Large intestine (tissue), 3 donors: ENCODE measurements at regions not wholly inside any gene's neighbourhood (a gene's known extent, or its start where the extent isn't known, plus 50 kb on each side); places are given as distances from the start of the nearest gene placed in this dataset.
A peak's percentile ranks its signal among the peaks of the same experiment; 100 is the strongest.
"Not testable (repeated sequence)": the region's sequence is repeated elsewhere in the genome, so short reads cannot be mapped to it uniquely, and the experiment has no call there.

Experiments used
- DNase-seq, 2 donors: peaks; one replicate each; pipeline versions ENCODE4 v3.0.0 to v3.0.0-alpha.2; 2013
- H3K27ac ChIP-seq: one replicate; pipeline ENCODE4 v1.5.1; 2013; ENCODE audit warnings: low read length
- H3K27me3 ChIP-seq: 2 replicates; pipeline ENCODE4 v1.6.1; 2013; ENCODE audit warnings: low read length; ENCODE audit not compliant: control insufficient read depth, insufficient read depth
- H3K36me3 ChIP-seq: 2 replicates; pipeline ENCODE4 v1.6.1; 2013; ENCODE audit warnings: low read length; ENCODE audit not compliant: control insufficient read depth, insufficient read depth
- H3K4me1 ChIP-seq: one replicate; pipeline ENCODE4 v1.6.1; 2013; ENCODE audit warnings: low read length; ENCODE audit not compliant: control insufficient read depth, insufficient read depth
- H3K4me3 ChIP-seq: one replicate; pipeline ENCODE4 v1.5.1; 2013; ENCODE audit warnings: low read length
- H3K9me3 ChIP-seq: one replicate; pipeline ENCODE4 v1.6.1; 2013; ENCODE audit warnings: mild to moderate bottlenecking, low read depth, low read length, moderate library complexity; ENCODE audit not compliant: control insufficient read depth
- WGBS: methylation state at CpG from one replicate; pipeline ENCODE4 v1.1.5; 2013; ENCODE audit warnings: low lambda C conversion rate; ENCODE audit not compliant: insufficient coverage; 5-methylcytosine and 5-hydroxymethylcytosine counted together

DNA sequence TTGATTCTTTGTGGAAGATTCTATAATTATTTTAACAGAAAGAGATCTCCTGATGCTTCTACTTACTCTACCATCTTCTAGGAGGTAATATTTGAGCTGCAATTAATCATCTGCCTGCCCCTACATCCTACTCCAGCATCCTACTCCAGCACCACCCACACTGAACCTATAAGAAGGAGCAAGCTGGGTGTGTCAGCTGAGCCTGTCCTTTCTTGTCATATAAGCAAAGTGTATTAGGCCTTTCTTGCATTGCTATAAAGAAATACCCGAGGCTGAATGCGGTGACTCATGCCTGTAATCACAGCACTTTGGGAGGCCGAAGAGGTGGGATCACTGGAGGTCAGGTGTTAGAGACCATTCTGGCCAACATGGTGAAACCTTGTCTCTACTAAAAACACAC lies 84.2 kb upstream of the ARG1 start:
- no peaks in the 10 kb centered on the region for H3K36me3 ChIP-seq
- H3K4me1 ChIP-seq: no peaks in the 10 kb centered on the region
- WGBS: no CpG with 5 or more reads among the region's 3 CpGs

DNA sequence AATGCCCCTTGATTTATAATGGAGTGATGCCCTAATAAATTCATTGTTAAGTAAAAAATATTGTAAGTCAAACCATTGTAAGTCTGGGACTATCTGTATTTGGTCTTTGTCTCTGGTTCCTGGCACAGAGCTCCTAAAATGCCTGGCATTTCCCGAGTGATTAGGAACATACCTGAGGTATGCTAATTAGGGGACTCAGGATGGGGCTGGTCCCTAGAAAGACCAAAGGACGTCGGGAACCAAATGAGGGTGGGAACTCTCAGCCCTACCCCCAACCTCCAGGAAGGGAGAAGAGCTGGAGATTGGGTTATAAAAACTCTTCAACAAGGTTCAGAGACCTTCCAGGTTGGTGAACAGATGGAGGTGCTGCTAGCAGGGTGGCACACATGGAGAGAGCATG lies 82.6 kb upstream of the ARG1 start:
- Histone ChIP-seq H3K27ac (no peak overlapping the region), H3K9me3 (no peaks in the 10 kb centered on the region), H3K4me3 (no peak overlapping the region), H3K27me3 (no peaks in the 10 kb centered on the region), H3K36me3 (no peaks in the 10 kb centered on the region), H3K4me1 (no peaks in the 10 kb centered on the region)
- WGBS: no CpG with 5 or more reads among the region's 3 CpGs
- DNase-seq: no peak

More for the DNA sequence above, 84.2 kb upstream of the ARG1 start:
- Histone ChIP-seq H3K27me3 (no peaks in the 10 kb centered on the region), H3K9me3 (no peaks in the 10 kb centered on the region), H3K27ac (no peak overlapping the region), H3K4me3 (no peak overlapping the region)
- peak in 1 of 2 donors; percentile 9 for DNase-seq

DNA sequence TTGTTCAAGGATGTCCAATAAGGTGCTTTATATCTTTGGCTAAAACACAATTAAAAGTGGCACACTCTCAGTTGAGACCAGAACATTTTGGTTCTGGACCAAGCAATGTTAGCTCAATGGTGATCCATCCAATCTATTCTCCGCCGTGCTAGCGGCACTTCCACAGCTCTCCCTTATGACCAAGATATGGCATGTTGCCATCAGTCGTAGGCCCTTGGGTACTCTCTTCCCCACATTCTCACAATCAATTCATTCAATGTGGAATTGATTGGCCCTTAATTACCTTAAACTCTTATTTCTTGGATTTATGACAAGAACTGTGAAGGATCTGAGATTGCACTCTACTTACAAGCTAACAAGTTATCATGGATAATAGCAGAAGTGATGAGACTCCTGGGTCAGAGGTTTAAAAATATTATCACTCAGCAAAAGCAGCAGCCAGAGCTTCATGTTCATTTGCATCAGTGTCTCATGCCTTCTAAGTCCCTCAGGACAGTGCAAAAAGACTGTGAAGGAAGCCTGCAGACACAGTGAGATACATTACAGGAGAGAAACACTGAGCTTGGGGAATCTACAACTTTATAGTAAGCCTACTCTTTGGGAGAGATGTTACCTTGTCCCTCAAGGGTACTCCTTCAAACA lies 80.0 kb upstream of the ARG1 start:
- Histone ChIP-seq H3K4me3 (no peak overlapping the region), H3K4me1 (no peaks in the 10 kb centered on the region), H3K27me3 (no peaks in the 10 kb centered on the region), H3K9me3 (no peaks in the 10 kb centered on the region), H3K27ac (no peak overlapping the region), H3K36me3 (no peaks in the 10 kb centered on the region)
- no CpG with 5 or more reads among the region's 4 CpGs for WGBS
- DNase-seq: peak in 1 of 2 donors; percentile 11

DNA sequence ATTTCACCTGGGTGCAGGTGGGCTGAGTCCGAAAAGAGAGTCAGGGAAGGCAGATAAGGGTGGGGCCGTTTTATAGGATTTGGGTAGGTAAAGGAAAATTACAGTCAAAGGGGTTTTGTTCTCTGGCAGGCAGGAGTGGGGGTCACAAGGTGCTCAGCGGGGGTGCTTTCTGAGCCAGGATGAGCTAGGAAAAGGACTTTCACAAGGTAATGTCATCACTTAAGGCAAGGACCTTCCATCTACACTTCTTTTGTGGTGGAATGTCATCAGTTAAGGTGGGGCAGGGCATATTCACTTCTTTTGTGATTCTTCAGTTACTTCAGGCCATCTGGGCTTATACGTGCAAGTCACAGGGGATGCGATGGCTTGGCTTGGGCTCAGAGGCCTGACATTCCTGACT lies 68.6 kb upstream of the ARG1 start:
- not testable (repeated sequence) for DNase-seq
- WGBS: no CpG with 5 or more reads among the region's 5 CpGs

DNA sequence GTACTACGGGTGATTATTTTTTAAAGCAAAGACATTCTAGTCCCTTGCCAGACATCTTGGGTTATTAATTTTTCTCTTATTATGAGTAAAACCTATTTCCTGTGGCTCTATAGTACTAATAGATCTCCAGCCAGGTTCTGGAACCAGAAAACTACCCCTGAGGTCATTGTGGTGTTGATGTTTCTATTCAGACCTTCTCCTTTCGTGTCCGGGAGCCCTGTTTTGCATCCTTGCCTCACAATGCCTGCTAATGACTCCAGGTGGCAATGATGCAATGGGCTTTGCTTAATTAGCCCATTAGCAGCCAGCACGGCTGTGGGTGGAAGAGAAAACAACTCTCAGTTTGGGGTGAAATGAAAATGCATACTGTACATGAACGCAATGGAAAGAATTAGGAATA lies 62.9 kb upstream of the ARG1 start:
- Histone ChIP-seq H3K4me1 (no peaks in the 10 kb centered on the region), H3K9me3 (peaks cover 9% of the 10 kb centered on the region), H3K27me3 (no peaks in the 10 kb centered on the region), H3K27ac (no peak overlapping the region), H3K36me3 (no peaks in the 10 kb centered on the region), H3K4me3 (no peak overlapping the region)
- DNase-seq: no peak
- WGBS: 100% methylated on average over 2 of the region's 5 CpGs

More for the DNA sequence above, 68.6 kb upstream of the ARG1 start:
- H3K27ac ChIP-seq, H3K4me1 ChIP-seq, H3K27me3 ChIP-seq, H3K4me3 ChIP-seq, H3K9me3 ChIP-seq, H3K36me3 ChIP-seq: not testable (repeated sequence)

DNA sequence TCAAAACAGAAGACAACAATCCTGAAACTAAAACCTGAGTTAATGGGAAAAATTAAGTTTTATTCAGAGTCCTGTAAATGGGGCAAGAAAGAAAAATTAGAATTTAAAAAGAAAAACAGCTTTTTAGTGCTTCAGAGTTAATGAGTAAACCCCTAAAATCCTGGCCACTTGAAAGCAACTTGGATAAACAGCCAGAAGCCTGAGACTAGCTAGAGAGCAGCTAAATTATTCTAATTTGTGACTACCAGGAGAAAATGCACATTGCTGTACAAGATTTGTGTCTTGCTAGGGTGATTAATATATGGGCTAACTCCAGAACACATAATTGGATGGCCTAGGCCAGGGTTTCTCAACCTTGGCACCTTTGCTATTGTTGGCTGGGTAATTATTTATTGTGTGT lies 62.4 kb upstream of the ARG1 start:
- no peak for DNase-seq

DNA sequence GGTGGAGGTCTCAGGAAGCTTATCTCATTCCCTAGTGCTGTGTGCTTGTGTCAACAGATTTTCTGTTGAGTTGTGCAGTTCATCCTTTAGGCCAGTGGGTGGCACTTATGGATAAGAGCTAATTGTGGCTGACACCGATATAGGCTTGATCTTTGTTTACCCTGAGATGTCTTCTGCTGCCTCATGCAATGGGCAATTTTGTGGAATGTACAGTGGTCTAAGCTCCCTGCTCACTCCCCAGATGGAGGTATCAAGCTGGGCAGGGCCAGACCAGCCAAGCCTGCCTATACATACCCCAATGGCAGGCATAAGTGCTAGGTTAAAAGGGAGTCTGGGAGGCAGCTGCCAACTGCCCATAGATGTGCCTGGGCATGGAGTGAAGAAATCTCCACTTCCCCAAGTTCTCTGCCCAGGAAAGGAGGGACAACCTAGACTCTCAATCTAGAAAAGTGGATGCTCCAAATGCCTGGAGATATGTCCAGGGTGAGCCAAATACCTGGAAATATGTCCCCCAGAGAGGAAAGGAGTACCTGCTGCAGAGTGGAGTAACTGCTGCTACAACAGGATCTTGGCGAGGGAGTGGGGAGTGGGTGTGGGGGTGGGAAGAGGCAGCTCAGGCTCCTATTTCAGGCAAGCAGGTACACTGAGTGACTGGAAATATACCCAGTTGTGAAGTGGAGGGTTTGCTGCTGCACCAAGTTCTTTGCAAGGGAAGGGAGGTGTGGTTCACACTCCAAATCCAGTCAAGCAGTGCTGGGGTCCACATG lies 53.2 kb upstream of the ARG1 start:
- WGBS: 80% methylated on average over 1 of the region's 2 CpGs
- H3K27ac ChIP-seq: no peak overlapping the region
- no peaks in the 10 kb centered on the region for H3K36me3 ChIP-seq
- H3K27me3 ChIP-seq: no peaks in the 10 kb centered on the region
- H3K9me3 ChIP-seq: no peaks in the 10 kb centered on the region
- H3K4me3 ChIP-seq: no peak overlapping the region
- no peaks in the 10 kb centered on the region for H3K4me1 ChIP-seq
- peak; percentile 12 to 33 for DNase-seq

More for the DNA sequence above, 62.4 kb upstream of the ARG1 start:
- Histone ChIP-seq H3K4me3 (no peak overlapping the region), H3K27ac (no peak overlapping the region), H3K4me1 (no peaks in the 10 kb centered on the region), H3K27me3 (no peaks in the 10 kb centered on the region), H3K9me3 (peaks cover 9% of the 10 kb centered on the region), H3K36me3 (no peaks in the 10 kb centered on the region)
